HUES6 (cell line): ENCODE measurements at regions not wholly inside any gene's neighbourhood (a gene's known extent, or its start where the extent isn't known, plus 50 kb on each side); places are given as distances from the start of the nearest gene placed in this dataset.

Experiments used
- H3K27ac ChIP-seq: 2 replicates; pipeline ENCODE4 v1.7.0; 2013; ENCODE audit warnings: low read depth, mild to moderate bottlenecking, low read length, inconsistent platforms
- H3K27me3 ChIP-seq: 2 replicates; pipeline ENCODE4 v1.6.1; 2013; ENCODE audit warnings: low read length; ENCODE audit not compliant: control insufficient read depth, insufficient read depth
- H3K36me3 ChIP-seq: 2 replicates; pipeline ENCODE4 v1.6.1; 2013; ENCODE audit warnings: low read length; ENCODE audit not compliant: control insufficient read depth, insufficient read depth
- H3K4me1 ChIP-seq: 2 replicates; pipeline ENCODE4 v1.6.1; 2013; ENCODE audit warnings: low read length; ENCODE audit not compliant: control insufficient read depth, insufficient read depth
- H3K4me3 ChIP-seq: 2 replicates; pipeline ENCODE4 v1.5.1; 2013; ENCODE audit warnings: low read depth, low read length
- H3K9ac ChIP-seq: one replicate; pipeline ENCODE4 v1.6.1; 2013; ENCODE audit warnings: mild to moderate bottlenecking, low read length
- H3K9me3 ChIP-seq: 2 replicates; pipeline ENCODE4 v1.6.1; 2013; ENCODE audit warnings: low read depth, low read length; ENCODE audit not compliant: control insufficient read depth, insufficient read depth

- Histone ChIP-seq H3K9ac (no peak overlapping the region), H3K4me1 (no peaks in the 10 kb centered on the region), H3K4me3 (no peak overlapping the region), H3K36me3 (no peaks in the 10 kb centered on the region), H3K27ac (no peak overlapping the region), H3K9me3 (no peaks in the 10 kb centered on the region), H3K27me3 (no peaks in the 10 kb centered on the region)
Measured at GRCh38 chr2:529852-530251, 147.4 kb downstream of the TMEM18 start.

DNA sequence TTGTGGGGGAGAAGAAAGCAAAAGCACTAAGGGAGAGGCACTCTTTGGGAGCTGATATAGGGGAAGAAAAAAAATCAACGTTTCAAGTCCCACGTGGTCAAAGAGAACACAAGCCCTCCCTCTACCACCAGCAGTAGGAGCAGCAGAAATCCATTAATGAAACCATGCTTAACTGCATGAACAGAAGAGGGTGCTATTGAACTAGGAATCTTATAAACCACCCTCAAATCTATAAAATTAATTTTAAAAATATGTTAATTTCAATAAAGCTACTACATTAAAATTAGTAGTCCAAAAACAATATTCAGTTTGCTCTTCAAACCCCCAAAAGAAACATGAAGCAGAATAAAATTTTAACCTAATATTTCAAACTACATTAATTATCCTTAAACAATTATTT is 147.8 kb downstream of the TMEM18 start:
- Histone ChIP-seq H3K27ac (no peak overlapping the region), H3K36me3 (no peaks in the 10 kb centered on the region), H3K27me3 (no peaks in the 10 kb centered on the region), H3K4me1 (no peaks in the 10 kb centered on the region), H3K9ac (no peak overlapping the region), H3K9me3 (no peaks in the 10 kb centered on the region), H3K4me3 (no peak overlapping the region)

- Histone ChIP-seq H3K4me1 (no peaks in the 10 kb centered on the region), H3K36me3 (no peaks in the 10 kb centered on the region), H3K27ac (no peak overlapping the region), H3K9me3 (no peaks in the 10 kb centered on the region), H3K9ac (no peak overlapping the region), H3K27me3 (no peaks in the 10 kb centered on the region), H3K4me3 (no peak overlapping the region)
Measured at GRCh38 chr2:527581-527980, 149.6 kb downstream of the TMEM18 start.

- no peaks in the 10 kb centered on the region; the same call in 1 of the 2 replicates for H3K9me3 ChIP-seq
Measured at GRCh38 chr2:526918-527317, 150.3 kb downstream of the TMEM18 start.

DNA sequence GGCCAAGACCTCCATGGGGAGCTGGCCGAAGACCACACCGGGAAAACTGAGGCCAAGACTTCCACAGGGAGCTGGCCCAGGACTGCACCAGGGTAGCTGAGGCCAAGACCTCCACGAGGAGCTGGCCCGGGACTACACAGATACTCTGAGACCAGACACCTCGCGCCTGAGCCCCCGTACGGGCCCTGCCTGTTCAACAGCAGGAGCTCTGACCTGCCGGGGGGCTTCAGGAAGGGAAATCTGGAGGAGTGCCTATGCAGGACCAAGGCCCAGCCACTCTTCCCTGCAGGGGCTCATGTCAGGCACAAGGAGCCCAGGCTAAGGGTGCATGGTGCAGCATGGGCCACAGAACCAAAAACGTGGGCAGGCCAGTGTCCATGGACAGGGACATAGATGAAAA is 151.6 kb downstream of the TMEM18 start:
- H3K9ac ChIP-seq: no peak overlapping the region
- H3K27ac ChIP-seq: no peak overlapping the region
- H3K4me3 ChIP-seq: no peak overlapping the region
- no peaks in the 10 kb centered on the region; the same call in 1 of the 2 replicates for H3K9me3 ChIP-seq
- no peaks in the 10 kb centered on the region for H3K36me3 ChIP-seq
- no peaks in the 10 kb centered on the region for H3K4me1 ChIP-seq
- H3K27me3 ChIP-seq: no peaks in the 10 kb centered on the region

More at GRCh38 chr2:526918-527317, 150.3 kb downstream of the TMEM18 start:
- Histone ChIP-seq H3K4me1 (no peaks in the 10 kb centered on the region), H3K9ac (no peak overlapping the region), H3K36me3 (no peaks in the 10 kb centered on the region), H3K27ac (no peak overlapping the region), H3K4me3 (no peak overlapping the region), H3K27me3 (no peaks in the 10 kb centered on the region)

GRCh38 chr2:525021-525420 is 152.2 kb downstream of the TMEM18 start:
- Histone ChIP-seq H3K27ac (no peak overlapping the region), H3K27me3 (no peaks in the 10 kb centered on the region), H3K9me3 (no peaks in the 10 kb centered on the region; the same call in 1 of the 2 replicates), H3K9ac (no peak overlapping the region), H3K36me3 (no peaks in the 10 kb centered on the region), H3K4me3 (no peak overlapping the region), H3K4me1 (no peaks in the 10 kb centered on the region)

GRCh38 chr2:524442-524841 is 152.8 kb downstream of the TMEM18 start:
- H3K36me3 ChIP-seq: no peaks in the 10 kb centered on the region
- H3K27me3 ChIP-seq: no peaks in the 10 kb centered on the region
- H3K9ac ChIP-seq: no peak overlapping the region
- H3K4me1 ChIP-seq: no peaks in the 10 kb centered on the region
- no peak overlapping the region for H3K4me3 ChIP-seq
- no peak overlapping the region for H3K27ac ChIP-seq
- H3K9me3 ChIP-seq: no peaks in the 10 kb centered on the region; the same call in 1 of the 2 replicates

- Histone ChIP-seq H3K9ac (no peak overlapping the region), H3K36me3 (no peaks in the 10 kb centered on the region), H3K4me1 (no peaks in the 10 kb centered on the region), H3K27me3 (no peaks in the 10 kb centered on the region), H3K4me3 (no peak overlapping the region), H3K9me3 (no peaks in the 10 kb centered on the region; the same call in 1 of the 2 replicates), H3K27ac (no peak overlapping the region)
Measured at GRCh38 chr2:523698-524270, 153.4 kb downstream of the TMEM18 start.

DNA sequence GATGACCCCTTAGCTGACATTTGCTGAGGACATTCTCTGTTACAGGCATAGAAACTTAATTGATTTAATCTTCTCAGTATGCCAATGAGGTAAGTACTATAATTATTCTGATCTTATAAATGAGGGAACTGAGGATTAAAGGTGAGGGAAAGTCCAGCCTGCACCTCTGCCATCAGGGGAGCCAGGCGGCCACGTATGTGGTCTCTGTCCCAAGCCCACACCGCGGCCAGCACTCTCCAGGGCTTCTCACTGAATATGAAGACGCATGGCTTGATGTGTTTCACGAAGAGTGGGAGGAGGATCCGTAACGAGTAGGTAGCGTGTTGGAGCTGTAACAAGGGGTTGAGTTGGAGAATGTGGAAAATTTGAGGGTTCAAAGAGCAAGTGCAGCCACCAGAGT is 154.4 kb downstream of the TMEM18 start:
- no peak overlapping the region for H3K27ac ChIP-seq
- no peaks in the 10 kb centered on the region for H3K36me3 ChIP-seq
- no peak overlapping the region for H3K9ac ChIP-seq
- no peaks in the 10 kb centered on the region; the same call in 1 of the 2 replicates for H3K9me3 ChIP-seq
- H3K4me1 ChIP-seq: no peaks in the 10 kb centered on the region
- no peaks in the 10 kb centered on the region for H3K27me3 ChIP-seq
- no peak overlapping the region for H3K4me3 ChIP-seq

DNA sequence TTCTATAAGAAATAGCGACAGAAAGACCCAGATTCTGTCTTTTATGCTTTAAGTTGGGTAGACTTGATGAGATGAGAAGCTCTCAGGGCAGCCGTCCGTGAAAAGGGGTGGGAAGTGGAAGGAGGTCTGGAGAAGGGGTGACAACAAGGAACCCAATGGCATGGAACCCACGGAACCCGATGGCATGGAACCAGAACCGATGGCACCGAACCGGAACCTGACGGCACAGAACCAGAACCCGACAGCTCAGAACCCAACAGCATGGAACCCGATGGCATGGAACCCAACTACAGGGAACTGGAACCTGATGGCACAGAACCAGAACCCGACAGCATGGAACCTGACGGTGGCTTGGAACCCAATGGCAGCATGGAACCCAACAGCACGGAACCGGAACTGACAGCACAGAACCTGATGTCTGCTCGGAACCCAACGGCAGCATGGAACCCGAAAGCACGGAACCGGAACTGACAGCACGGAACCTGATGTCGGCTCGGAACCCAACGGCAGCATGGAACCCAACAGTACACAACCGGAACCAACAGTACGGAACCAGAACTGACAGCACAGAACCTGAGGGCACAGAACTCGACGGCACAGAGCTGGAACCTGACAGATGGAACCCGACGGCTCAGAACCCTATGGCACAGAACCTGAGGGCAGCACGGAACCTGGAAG is 155.2 kb downstream of the TMEM18 start:
- H3K27ac ChIP-seq: no peak overlapping the region
- no peak overlapping the region for H3K9ac ChIP-seq
- no peaks in the 10 kb centered on the region; the same call in 1 of the 2 replicates for H3K9me3 ChIP-seq
- no peaks in the 10 kb centered on the region for H3K4me1 ChIP-seq
- no peak overlapping the region for H3K4me3 ChIP-seq
- no peaks in the 10 kb centered on the region for H3K27me3 ChIP-seq
- no peaks in the 10 kb centered on the region for H3K36me3 ChIP-seq

GRCh38 chr2:520663-521340 is 156.4 kb downstream of the TMEM18 start:
- Histone ChIP-seq H3K4me3 (no peak overlapping the region), H3K4me1 (no peaks in the 10 kb centered on the region), H3K9ac (no peak overlapping the region), H3K27ac (no peak overlapping the region), H3K27me3 (peaks cover 4% of the 10 kb centered on the region), H3K9me3 (no peaks in the 10 kb centered on the region; the same call in 1 of the 2 replicates), H3K36me3 (no peaks in the 10 kb centered on the region)
